B cell (primary cell): ENCODE measurements at regions not wholly inside any gene's neighbourhood (a gene's known extent, or its start where the extent isn't known, plus 50 kb on each side); places are given as distances from the start of the nearest gene placed in this dataset.

Source experiments
- ATAC-seq: fragments of 200-7000 bp; cut with Tn5 transposase; one replicate; pipeline ENCODE4 v1.10.0; 2021; ENCODE audit warnings: low read depth, mild to moderate bottlenecking, moderate number of reproducible peaks, moderate library complexity
- CTCF ChIA-PET: fragments of 350-600 bp; sonication (Branson Sonifier 250); formaldehyde crosslinking; loops from one replicate; lab custom pipeline; 2021; ENCODE audit warnings: antibody characterized with exemption, inconsistent platforms; lab: Charles Lee
- POLR2A ChIA-PET: fragments of 350-600 bp; sonication (Branson Sonifier 250); formaldehyde crosslinking; loops from one replicate; lab custom pipeline; 2021; ENCODE audit warnings: antibody characterized with exemption; lab: Charles Lee
- DNase-seq: peaks from one replicate; pipeline ENCODE4 v3.0.0; 2013
- H2AFZ ChIP-seq: 2 replicates; pipeline ENCODE4 v1.6.1; 2012; ENCODE audit warnings: mild to moderate bottlenecking, low read depth, low read length; ENCODE audit not compliant: insufficient read depth, poor library complexity, severe bottlenecking
- H3K27ac ChIP-seq, 2 donors: 1 replicate in 1 of 2; 2 replicates in 1 of 2; pipeline ENCODE4 v1.5.1; 2012 to 2013; ENCODE audit warnings: low read length in 2 of 2, mild to moderate bottlenecking in 2 of 2, moderate library complexity in 1 of 2
- H3K27me3 ChIP-seq, 4 experiments: fragments of 200-600 bp in 1 of 4; sonication (generic) in 1 of 4; replicated peaks in 1 of 4; 1 replicate in 2 of 4; 2 replicates in 2 of 4; pipeline versions ENCODE4 v1.6.1 to v1.7.0; 2013 to 2016; ENCODE audit warnings: low read length in 3 of 4, mild to moderate bottlenecking in 2 of 4, mixed read lengths in 1 of 4, moderate library complexity in 1 of 4; ENCODE audit not compliant: insufficient read depth in 4 of 4, control insufficient read depth in 3 of 4; ENCODE audit errors: control extremely low read depth in 1 of 4
- H3K36me3 ChIP-seq, 2 experiments: replicated peaks in 1 of 2; 1 replicate in 1 of 2; 2 replicates in 1 of 2; pipeline versions ENCODE4 v1.6.1 to v1.7.1; 2013; ENCODE audit warnings: low read length in 1 of 2; ENCODE audit not compliant: insufficient read depth in 2 of 2, control insufficient read depth in 1 of 2; ENCODE audit errors: control extremely low read depth in 1 of 2, extremely low read depth in 1 of 2
- H3K4me1 ChIP-seq, 2 donors: fragments of 200-600 bp in 1 of 2; sonication (generic) in 1 of 2; 1 replicate in 1 of 2; 2 replicates in 1 of 2; pipeline versions ENCODE4 v1.5.1 to v1.6.1; 2013 to 2017; ENCODE audit warnings: low read length in 2 of 2; ENCODE audit not compliant: control insufficient read depth in 2 of 2, insufficient read depth in 2 of 2
- H3K4me2 ChIP-seq: replicated peaks from 2 replicates; pipeline ENCODE3; 2012; ENCODE audit warnings: mild to moderate bottlenecking, low read depth, low read length; ENCODE audit not compliant: poor library complexity, severe bottlenecking
- H3K4me3 ChIP-seq, 5 experiments: fragments of 200-600 bp in 1 of 5; sonication (generic) in 1 of 5; 1 replicate in 3 of 5; 2 replicates in 2 of 5; pipeline versions ENCODE4 v1.5.1 to v1.7.0; 2011 to 2016; ENCODE audit warnings: low read length in 4 of 5, mild to moderate bottlenecking in 4 of 5, low read depth in 2 of 5, control low read depth in 1 of 5, moderate library complexity in 1 of 5; ENCODE audit not compliant: insufficient read depth in 1 of 5; ENCODE audit errors: control extremely low read depth in 1 of 5, extremely low read depth in 1 of 5
- H3K79me2 ChIP-seq: fragments of 200-600 bp; sonication (generic); one replicate; pipeline ENCODE4 v1.6.0; 2016; ENCODE audit warnings: low read length; ENCODE audit not compliant: control insufficient read depth, insufficient read depth
- H3K9ac ChIP-seq: fragments of 200-600 bp; sonication (generic); 2 replicates; pipeline ENCODE4 v1.6.1; 2017; ENCODE audit warnings: mild to moderate bottlenecking, low read length, moderate library complexity
- H3K9me3 ChIP-seq, 3 donors: one replicate each; pipeline versions ENCODE4 v1.6.1 to v1.7.1; 2013; ENCODE audit warnings: low read length in 2 of 3; ENCODE audit not compliant: control insufficient read depth in 2 of 3, insufficient read depth in 1 of 3; ENCODE audit errors: control extremely low read depth in 1 of 3
- H4K20me1 ChIP-seq: 2 replicates; pipeline ENCODE4 v1.6.0; 2012; ENCODE audit warnings: mild to moderate bottlenecking, low read length; ENCODE audit not compliant: insufficient read depth, control insufficient read depth, poor library complexity, severe bottlenecking
- H3K27ac Mint-ChIP-seq: one replicate; pipeline ENCODE4 v1.8.0; 2021; ENCODE audit warnings: mixed read lengths
- H3K27me3 Mint-ChIP-seq: one replicate; pipeline ENCODE4 v1.8.0; 2021; ENCODE audit warnings: mixed read lengths
- H3K4me1 Mint-ChIP-seq: one replicate; pipeline ENCODE4 v1.8.0; 2021; ENCODE audit warnings: mixed read lengths
- H3K4me3 Mint-ChIP-seq: one replicate; pipeline ENCODE4 v1.8.0; 2021; ENCODE audit warnings: mixed read lengths
- H3K9me3 Mint-ChIP-seq: one replicate; pipeline ENCODE4 v1.8.0; 2022; ENCODE audit warnings: mixed read lengths; ENCODE audit not compliant: insufficient read depth
- EZH2 ChIP-seq: IDR thresholded peaks from 2 replicates; pipeline ENCODE4 v1.6.1; 2012; ENCODE audit warnings: borderline replicate concordance, low read depth, mild to moderate bottlenecking, moderate library complexity, low read length; ENCODE audit not compliant: insufficient read depth, poor library complexity, severe bottlenecking
- WGBS: methylation state at CpG from one replicate; pipeline ENCODE4 v1.1.5; 2013; ENCODE audit warnings: missing lambda C conversion rate; ENCODE audit not compliant: insufficient coverage; 5-methylcytosine and 5-hydroxymethylcytosine counted together
- intact Hi-C: fragments of 100-400 bp; cut with micrococcal nuclease; formaldehyde crosslinking; loops from one replicate; pipeline ENCODE4 v1.10.0; 2022
- TF ChIP-seq, protein P1 (sequence below): fragments of 200-600 bp; IDR thresholded peaks from one replicate; pipeline ENCODE4 v1.8.0; 2022; ENCODE audit warnings: antibody characterized with exemption, mild to moderate bottlenecking

DNA sequence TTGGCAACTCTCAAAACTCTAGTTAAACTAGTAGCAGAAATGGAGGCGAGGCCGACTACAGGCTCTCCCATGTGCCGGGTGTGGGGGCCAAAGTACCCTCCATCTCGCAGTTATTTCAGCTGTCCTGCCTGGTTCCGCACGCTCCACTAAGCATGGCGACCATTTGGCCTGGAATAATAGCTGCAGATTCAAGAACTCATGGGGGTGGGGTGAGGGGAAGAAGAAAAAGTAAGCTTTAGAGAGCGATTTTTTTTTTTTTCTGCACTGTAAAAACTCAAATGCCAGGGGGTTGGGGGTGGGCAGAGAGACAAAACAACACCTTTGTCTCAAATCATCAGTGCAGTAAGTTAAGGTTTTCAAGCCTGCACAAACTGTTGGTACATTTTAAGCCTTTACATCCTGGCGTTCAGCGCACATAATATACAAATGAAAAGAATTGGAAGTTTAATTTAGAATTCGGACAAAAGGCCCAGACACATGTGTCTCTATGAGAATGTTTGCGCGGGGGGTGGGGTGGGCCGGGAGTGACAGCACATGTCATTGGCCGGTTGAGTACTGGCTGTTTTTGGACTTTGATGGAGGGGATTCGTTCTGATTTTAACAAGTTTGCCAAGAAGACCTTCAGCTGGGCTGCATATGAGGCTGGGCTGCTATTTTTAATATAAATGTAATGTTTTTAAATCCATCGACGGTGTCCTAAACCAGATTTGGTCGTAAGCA, 694.7 kb upstream of the SALL1 start:
- intact Hi-C loops = no loop called here
- Mint-ChIP-seq H3K4me1 (no peaks in the 10 kb centered on the region), H3K27ac (no peak overlapping the region), H3K9me3 (peaks cover 2% of the 10 kb centered on the region), H3K4me3 (no peak overlapping the region), H3K27me3 (no peaks in the 10 kb centered on the region)
- CTCF ChIA-PET = no interaction called here
- Histone ChIP-seq H3K79me2 (no peaks in the 10 kb centered on the region), H3K4me2 (no peak overlapping the region), H3K36me3 (no peaks in the 10 kb centered on the region), H2AFZ (no peak overlapping the region), H3K27me3 (no peaks in the 10 kb centered on the region), H3K4me3 (no peak overlapping the region), H3K4me1 (no peaks in the 10 kb centered on the region), H3K9ac (no peak overlapping the region), H3K27ac (no peak overlapping the region), H4K20me1 (no peaks in the 10 kb centered on the region), H3K9me3 (no peaks in the 10 kb centered on the region)
- ATAC-seq (no peak), DNase-seq (no peak)
- POLR2A ChIA-PET = no interaction called here
- TF ChIP-seq EZH2 = no peak
- TF ChIP-seq, protein P1, sequence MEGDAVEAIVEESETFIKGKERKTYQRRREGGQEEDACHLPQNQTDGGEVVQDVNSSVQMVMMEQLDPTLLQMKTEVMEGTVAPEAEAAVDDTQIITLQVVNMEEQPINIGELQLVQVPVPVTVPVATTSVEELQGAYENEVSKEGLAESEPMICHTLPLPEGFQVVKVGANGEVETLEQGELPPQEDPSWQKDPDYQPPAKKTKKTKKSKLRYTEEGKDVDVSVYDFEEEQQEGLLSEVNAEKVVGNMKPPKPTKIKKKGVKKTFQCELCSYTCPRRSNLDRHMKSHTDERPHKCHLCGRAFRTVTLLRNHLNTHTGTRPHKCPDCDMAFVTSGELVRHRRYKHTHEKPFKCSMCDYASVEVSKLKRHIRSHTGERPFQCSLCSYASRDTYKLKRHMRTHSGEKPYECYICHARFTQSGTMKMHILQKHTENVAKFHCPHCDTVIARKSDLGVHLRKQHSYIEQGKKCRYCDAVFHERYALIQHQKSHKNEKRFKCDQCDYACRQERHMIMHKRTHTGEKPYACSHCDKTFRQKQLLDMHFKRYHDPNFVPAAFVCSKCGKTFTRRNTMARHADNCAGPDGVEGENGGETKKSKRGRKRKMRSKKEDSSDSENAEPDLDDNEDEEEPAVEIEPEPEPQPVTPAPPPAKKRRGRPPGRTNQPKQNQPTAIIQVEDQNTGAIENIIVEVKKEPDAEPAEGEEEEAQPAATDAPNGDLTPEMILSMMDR = no peak
- 83% methylated on average over 10 of the region's 19 CpGs for WGBS

DNA sequence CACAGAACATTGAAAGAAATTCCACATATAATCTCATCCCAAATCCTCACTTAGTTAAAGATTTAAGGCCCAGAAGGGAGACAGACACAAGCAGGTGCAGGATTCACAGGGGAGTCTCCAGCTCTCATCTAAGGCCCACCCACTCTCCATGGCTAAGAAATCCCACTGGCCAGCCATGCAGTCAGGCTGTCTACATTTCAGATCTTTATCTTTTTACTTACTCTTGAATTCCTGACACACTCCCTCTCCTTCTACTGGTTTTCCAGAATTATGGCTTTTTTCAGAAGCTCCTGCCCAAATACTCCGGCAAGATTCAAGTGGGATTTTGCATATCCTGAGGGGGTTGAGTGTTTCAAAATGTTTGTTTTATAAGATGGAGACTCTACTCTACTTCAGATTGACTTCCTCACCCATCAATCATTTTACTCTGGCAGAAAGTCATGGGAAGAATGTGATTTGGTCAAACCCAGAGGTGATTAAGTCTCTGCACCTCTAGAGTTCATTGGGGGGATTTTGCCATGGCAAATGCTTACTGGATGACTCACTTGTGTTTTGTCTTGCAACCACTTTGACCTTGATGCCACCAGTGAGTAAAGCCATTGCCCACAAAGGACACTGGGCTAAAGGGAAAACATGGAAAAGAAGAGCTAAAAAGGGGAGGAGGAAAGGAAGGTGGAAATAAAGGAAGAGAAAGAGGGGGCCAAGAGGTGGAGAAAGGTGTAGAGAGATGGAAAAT, 688.8 kb upstream of the SALL1 start:
- WGBS = no CpG with 5 or more reads among the region's 1 CpG
- no peak overlapping the region for H2AFZ ChIP-seq
- Mint-ChIP-seq H3K27ac (no peak overlapping the region), H3K9me3 (peaks cover 2% of the 10 kb centered on the region), H3K27me3 (no peaks in the 10 kb centered on the region), H3K4me3 (no peak overlapping the region), H3K4me1 (no peaks in the 10 kb centered on the region)
- H3K9me3 ChIP-seq = no peaks in the 10 kb centered on the region
- no peaks in the 10 kb centered on the region for H4K20me1 ChIP-seq
- no peak overlapping the region for H3K4me3 ChIP-seq
- intact Hi-C loops = no loop called here
- H3K36me3 ChIP-seq = no peaks in the 10 kb centered on the region
- DNase-seq (no peak), ATAC-seq (no peak)
- H3K27ac ChIP-seq = no peak overlapping the region
- POLR2A ChIA-PET = no interaction called here
- no peaks in the 10 kb centered on the region for H3K4me1 ChIP-seq
- H3K4me2 ChIP-seq = no peak overlapping the region
- no peaks in the 10 kb centered on the region for H3K27me3 ChIP-seq
- no peak overlapping the region for H3K9ac ChIP-seq
- CTCF ChIA-PET = no interaction called here
- TF ChIP-seq, protein P1 = no peak
- TF ChIP-seq EZH2 = no peak
- H3K79me2 ChIP-seq = no peaks in the 10 kb centered on the region
